GM18499 (cell line): ENCODE measurements at regions not wholly inside any gene's neighbourhood (a gene's known extent, or its start where the extent isn't known, plus 50 kb on each side); places are given as distances from the start of the nearest gene placed in this dataset.
"Not testable (repeated sequence)": the region's sequence is repeated elsewhere in the genome, so short reads cannot be mapped to it uniquely, and the experiment has no call there.

Experiments
- ATAC-seq: cut with Tn5 transposase; IDR thresholded peaks from one replicate; pipeline ENCODE4 v1.9.1; 2021; ENCODE audit warnings: moderate number of reproducible peaks; ENCODE audit not compliant: insufficient read depth, unreplicated experiment

- no peak for ATAC-seq
These were observed 278.3 kb downstream of the HGF start for GRCh38 chr7:81491573-81491972.

GRCh38 chr7:81488210-81488609, 281.6 kb downstream of the HGF start:
- no peak for ATAC-seq

DNA sequence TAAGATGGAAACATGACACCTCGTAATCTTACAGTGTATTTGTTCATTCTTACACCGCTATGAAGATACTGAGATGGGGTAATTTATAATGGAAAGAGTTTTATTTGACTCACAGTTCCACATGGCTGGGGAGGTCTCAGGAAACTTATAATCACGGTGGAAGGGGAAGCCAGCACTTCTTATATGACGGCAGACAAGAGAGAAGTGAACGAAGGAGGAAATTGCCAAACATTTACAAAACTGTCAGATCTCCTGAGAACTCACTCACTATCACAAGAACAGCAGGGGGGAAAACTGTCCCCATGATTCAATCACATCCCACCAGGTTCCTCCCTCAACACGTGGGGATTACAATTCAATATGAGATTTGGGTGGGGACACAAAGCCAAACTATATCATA, 282.3 kb downstream of the HGF start:
- ATAC-seq: no peak

DNA sequence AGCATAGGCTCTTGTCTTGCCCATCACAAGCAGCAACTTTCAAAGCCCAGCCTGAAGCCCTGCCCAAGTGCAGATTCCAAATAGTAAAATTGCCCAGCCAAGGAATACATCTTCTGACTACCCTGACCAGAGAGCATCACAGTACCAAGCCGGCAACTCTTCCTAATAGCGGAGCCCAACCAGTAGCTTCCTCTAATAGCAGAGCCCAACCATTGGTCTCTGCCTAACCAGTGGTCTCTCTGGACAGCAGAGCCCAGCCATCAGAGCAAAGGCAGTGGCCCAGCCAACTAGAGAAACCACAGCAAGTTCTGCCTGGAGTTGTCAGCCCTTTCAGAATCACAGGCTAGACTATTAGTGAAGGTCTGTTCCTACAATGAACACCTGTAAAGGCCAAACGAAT, 285.6 kb downstream of the HGF start:
- no peak for ATAC-seq

- ATAC-seq: peak; percentile 75
These were observed 287.2 kb downstream of the HGF start for GRCh38 chr7:81482600-81483186.

- no peak for ATAC-seq
These were observed 291.2 kb downstream of the HGF start for GRCh38 chr7:81478664-81479063.

GRCh38 chr7:81478201-81478600, 291.6 kb downstream of the HGF start:
- not testable (repeated sequence) for ATAC-seq

GRCh38 chr7:81473236-81473635, 296.6 kb downstream of the HGF start:
- no peak for ATAC-seq

DNA sequence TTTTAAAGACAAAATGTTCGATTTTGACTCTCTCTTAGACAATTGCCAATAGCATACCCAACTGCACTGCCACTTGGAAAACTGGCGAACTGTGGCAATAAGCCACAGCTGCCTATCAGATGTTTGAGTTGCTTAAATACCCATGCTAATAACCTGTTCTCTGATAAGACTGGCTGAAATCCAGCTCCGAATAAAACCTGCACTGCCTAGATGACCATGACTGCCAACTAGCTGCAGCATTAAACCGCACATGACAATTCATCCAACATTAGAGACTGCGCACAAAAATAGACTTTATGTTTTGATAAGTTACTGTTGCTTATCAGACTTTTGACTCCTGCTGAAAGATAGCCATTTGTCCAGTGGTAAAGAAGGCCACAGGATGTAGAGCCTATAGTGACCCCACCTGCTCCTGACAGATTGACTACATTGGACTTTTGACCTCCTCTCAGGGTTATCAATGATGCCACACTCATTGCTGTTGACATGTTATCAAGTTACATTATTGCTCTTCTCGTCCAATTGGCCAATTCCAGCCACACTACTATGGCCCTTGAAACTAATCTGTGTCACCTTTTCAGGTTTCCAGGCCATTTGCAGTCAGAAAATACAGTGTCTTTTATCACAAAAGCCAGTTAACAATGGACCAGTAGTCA, 299.0 kb downstream of the HGF start:
- ATAC-seq: no peak

DNA sequence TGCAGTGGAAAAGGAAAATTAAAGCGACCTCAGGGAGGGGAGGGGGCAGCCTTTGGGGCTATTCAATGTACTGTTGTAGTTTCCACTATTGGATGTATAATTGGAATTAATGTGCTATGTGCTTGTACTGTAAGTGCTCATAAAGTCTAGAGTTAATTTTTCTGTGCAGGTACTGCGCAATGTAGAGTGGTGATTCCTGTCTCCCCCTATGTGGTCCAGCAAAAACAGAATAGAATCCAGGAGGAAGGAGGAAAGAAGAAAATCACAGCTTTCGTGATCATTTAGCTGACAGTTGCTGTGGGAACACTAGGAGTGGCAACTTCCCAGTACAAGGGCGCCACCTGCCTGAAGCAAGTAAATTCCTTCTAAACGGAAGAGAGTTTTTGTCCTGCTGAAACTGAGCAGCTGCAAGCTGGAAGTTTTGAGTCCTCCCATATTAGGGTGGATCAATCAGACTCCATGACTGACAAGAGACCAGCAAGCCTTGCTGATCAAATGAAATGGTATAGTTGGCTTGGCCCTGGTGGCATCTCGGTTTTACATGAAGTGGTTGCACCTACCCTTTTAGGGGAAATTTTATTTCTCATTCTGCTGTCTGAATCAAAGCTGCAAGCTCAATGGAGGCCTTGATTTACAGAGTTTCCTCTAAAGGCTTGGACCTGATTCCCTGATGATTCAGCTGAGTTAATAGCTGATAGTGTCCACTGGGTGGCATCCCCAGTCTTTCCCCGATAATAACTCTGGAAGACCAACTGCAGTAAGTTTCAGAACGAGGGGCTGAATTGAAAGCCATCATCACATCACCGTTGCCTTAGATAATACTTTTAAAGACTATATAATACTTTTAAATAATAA, 299.8 kb downstream of the HGF start:
- ATAC-seq: no peak

- no peak for ATAC-seq
These were observed 300.5 kb downstream of the HGF start for GRCh38 chr7:81469153-81469868.

GRCh38 chr7:81468526-81468925, 301.3 kb downstream of the HGF start:
- ATAC-seq: no peak

GRCh38 chr7:81467964-81468363, 301.9 kb downstream of the HGF start:
- no peak for ATAC-seq

GRCh38 chr7:81462672-81463071, 307.2 kb downstream of the HGF start:
- no peak for ATAC-seq

GRCh38 chr7:81460250-81461045, 309.4 kb downstream of the HGF start:
- ATAC-seq: no peak

DNA sequence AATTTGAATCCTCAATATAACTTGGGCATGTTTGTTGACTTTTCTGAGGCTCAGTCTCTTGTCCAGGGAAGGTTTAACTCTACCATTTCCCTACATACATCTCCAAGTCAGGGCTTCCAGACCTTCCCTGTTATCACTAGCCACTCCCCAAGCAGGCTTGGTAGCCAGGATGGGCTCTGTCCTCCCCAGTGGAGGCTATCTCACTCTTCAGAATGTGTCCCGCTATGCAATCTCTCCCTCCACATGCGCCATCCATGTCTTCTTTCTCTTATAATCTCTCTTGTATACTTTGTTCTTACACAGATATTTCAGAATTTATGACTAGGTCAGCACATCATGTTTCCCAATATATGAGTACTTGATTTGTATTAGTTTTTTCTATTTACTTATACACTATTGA, 310.4 kb downstream of the HGF start:
- ATAC-seq: no peak

GRCh38 chr7:81457852-81458522, 311.9 kb downstream of the HGF start:
- ATAC-seq: no peak

- not testable (repeated sequence) for ATAC-seq
These were observed 316.1 kb downstream of the HGF start for GRCh38 chr7:81453770-81454169.

- no peak for ATAC-seq
These were observed 320.7 kb downstream of the HGF start for GRCh38 chr7:81449105-81449504.
